ENCODE measurements at regions not wholly inside any gene's neighbourhood (a gene's known extent, or its start where the extent isn't known, plus 50 kb on each side); places are given as distances from the start of the nearest gene placed in this dataset.

DNA sequence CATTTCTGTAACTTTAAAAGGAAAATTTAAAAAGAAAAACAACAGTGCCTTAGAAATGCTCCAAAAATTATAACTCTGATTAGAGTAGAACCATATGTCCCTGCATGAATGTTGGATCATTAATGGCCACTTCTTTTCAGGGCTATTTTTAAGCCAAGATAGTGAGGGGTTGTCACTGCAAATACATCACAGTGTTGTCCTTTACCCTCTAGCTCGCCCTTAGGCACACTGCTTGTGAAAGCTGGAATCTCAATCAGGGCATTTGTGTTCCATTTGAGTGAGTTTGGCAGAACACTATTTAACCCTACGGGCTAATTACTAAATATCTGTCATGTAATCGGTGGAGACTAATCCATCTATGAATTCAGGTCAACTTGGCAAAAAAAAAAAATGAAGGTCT lies 212.2 kb downstream of the NHLRC3 start:
- Histone ChIP-seq H3K4me3 (no peak overlapping the region), H4K20me1 (no peaks in the 10 kb centered on the region), H3K9ac (no peak overlapping the region), H3K4me2 (no peak overlapping the region), H3K9me3 (replicated peaks in 1 of 11) (no peaks in the 10 kb centered on the region), H3K27me3 (no peaks in the 10 kb centered on the region), H3K27ac (no peak overlapping the region), H3K4me1 (no peaks in the 10 kb centered on the region), H3K36me3 (no peaks in the 10 kb centered on the region)
- TF ChIP-seq Cebpa-rat (IDR thresholded peaks at IDR 0.05): no peak

DNA sequence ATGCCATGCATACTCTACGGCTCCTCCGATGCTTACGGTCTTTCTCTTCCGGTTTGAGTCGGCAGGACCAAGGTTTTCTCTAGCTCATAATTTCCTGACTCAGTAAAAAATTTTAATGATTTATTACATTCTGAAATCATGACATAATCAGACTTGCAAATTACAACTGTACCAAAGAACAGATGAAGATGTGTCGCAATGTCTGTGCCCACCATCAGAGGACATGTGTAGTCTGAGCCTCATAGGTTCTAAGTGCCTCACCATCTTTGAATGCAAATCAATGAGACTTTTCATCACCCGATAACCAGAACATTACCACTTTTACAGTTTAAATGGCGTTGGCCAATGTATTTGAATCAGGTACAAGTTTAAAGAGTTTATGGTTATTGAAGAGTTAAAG lies 213.1 kb downstream of the NHLRC3 start:
- H3K9ac ChIP-seq: no peak overlapping the region
- TF ChIP-seq Cebpa-rat (IDR thresholded peaks at IDR 0.05): peak in 5 of 11 experiments; percentile 21 to 48 (median 35); a peak in 2 of 22 replicates
- H4K20me1 ChIP-seq: no peaks in the 10 kb centered on the region
- no peak overlapping the region for H3K4me3 ChIP-seq
- H3K4me2 ChIP-seq: no peak overlapping the region
- H3K9me3 ChIP-seq (replicated peaks in 1 of 11): no peaks in the 10 kb centered on the region
- H3K36me3 ChIP-seq: no peaks in the 10 kb centered on the region
- no peak overlapping the region for H3K27ac ChIP-seq
- H3K27me3 ChIP-seq: no peaks in the 10 kb centered on the region
- no peaks in the 10 kb centered on the region for H3K4me1 ChIP-seq

DNA sequence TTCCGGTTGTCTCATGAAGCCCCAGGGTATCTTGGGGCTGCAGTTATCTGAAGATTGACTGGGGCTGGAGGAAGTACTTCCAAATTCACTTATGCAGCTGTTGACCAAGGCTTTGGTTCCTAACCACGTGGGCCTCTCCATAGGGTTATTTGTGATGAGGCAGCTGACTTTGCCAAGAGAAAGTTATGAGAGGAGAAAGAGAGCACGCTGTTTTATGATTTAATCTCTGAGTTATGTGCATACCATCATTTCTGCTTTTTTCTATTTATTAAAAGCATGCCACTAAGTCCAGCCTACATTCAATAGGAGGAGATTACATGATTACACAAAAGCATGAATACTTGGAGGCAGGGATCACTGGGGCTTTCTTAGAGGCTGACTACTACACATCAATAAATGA lies 215.5 kb downstream of the NHLRC3 start:
- Histone ChIP-seq H3K4me2 (no peak overlapping the region), H3K9me3 (replicated peaks in 1 of 11) (no peaks in the 10 kb centered on the region), H3K4me3 (no peak overlapping the region), H3K27ac (no peak overlapping the region), H3K27me3 (no peaks in the 10 kb centered on the region), H3K9ac (no peak overlapping the region), H4K20me1 (no peaks in the 10 kb centered on the region), H3K36me3 (no peaks in the 10 kb centered on the region), H3K4me1 (no peaks in the 10 kb centered on the region)
- no peak for TF ChIP-seq Cebpa-rat (IDR thresholded peaks at IDR 0.05)

DNA sequence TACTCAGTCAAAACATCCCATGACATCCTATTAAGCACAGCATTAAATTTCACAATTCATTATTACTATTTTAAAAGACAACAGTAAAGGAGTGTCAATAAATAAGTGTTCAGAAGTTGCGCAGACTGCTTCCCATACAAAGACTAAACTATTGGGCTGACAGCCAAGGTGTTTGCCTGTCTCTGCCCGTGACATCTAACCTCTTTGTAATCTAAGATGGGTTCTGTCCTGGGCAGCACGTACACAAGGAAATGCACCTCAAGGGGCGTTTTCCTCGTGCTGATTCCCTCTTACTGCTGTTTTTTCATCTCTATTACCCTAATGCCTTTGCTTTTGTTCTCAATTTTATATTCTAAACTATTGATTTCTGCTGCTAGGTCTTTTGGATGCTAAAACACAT lies 216.3 kb downstream of the NHLRC3 start:
- H3K36me3 ChIP-seq: no peaks in the 10 kb centered on the region
- no peaks in the 10 kb centered on the region for H3K9me3 ChIP-seq (replicated peaks in 1 of 11)
- H3K4me2 ChIP-seq: no peak overlapping the region
- no peak overlapping the region for H3K4me3 ChIP-seq
- no peak for TF ChIP-seq Cebpa-rat (IDR thresholded peaks at IDR 0.05)
- no peak overlapping the region for H3K27ac ChIP-seq
- no peaks in the 10 kb centered on the region for H3K27me3 ChIP-seq
- no peak overlapping the region for H3K9ac ChIP-seq
- H3K4me1 ChIP-seq: no peaks in the 10 kb centered on the region
- no peaks in the 10 kb centered on the region for H4K20me1 ChIP-seq

DNA sequence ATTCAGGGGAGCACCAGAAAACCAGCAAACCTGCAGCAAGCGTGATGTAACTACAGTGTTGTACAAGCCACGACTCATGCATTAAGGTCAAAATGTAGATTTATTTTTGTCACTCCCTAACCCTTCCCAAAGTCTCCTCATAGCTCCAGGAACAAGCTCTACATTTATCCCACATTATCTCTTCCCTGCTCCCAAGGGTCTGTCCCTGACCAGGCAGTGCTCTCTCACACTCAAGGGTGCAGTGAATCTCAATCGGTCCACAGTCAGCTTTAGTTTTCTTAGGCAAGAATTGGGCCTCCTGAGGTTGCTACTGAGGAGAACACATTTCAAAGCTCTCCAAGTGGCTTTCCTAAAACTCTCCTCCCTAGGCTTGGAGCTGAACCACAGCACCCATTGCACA lies 219.4 kb downstream of the NHLRC3 start:
- Histone ChIP-seq H3K4me3 (no peak overlapping the region), H3K9ac (no peak overlapping the region), H4K20me1 (no peaks in the 10 kb centered on the region), H3K9me3 (replicated peaks in 1 of 11) (no peaks in the 10 kb centered on the region), H3K27ac (no peak overlapping the region), H3K4me1 (no peaks in the 10 kb centered on the region), H3K36me3 (no peaks in the 10 kb centered on the region), H3K27me3 (no peaks in the 10 kb centered on the region), H3K4me2 (no peak overlapping the region)
- no peak for TF ChIP-seq Cebpa-rat (IDR thresholded peaks at IDR 0.05)

DNA sequence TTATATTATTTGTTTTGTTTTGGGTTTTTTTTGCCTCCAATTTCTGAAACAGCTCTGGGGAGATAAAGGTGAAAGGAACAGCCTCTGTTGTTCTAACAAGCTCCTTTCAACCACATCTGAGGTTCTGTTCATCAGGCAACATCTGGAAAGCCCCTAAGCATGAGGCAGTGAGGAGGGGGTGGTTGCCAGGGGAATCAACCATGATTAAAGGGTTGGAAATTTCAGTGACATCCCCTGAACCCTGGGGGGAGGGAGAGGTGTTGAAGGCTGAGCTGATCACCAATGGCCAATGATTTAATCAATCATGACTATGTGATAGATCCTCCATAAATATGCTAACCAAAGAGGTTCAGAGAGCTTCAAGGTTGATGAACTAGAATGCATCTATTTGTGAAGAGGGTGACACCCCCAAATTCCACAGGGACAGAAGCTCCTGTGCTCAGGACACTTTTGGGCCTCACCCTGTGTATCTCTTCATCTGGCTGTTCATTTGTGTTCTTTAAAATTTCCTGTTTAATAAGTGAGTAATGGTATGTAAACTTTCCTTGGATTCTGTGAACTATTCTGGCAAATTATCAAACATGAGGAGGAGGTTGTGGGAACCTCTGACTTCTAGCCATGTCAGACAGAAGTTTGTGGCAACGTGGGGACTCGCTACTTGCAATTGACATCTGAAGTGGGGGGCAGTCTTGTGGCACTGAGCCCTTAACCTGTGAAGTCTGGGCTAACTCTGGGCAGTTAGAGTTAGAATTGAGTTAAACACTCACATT lies 221.3 kb downstream of the NHLRC3 start:
- H3K27me3 ChIP-seq: no peaks in the 10 kb centered on the region
- H3K4me2 ChIP-seq: no peak overlapping the region
- H3K4me3 ChIP-seq: no peak overlapping the region
- no peak overlapping the region for H3K27ac ChIP-seq
- no peaks in the 10 kb centered on the region for H3K4me1 ChIP-seq
- H4K20me1 ChIP-seq: no peaks in the 10 kb centered on the region
- H3K9ac ChIP-seq: no peak overlapping the region
- TF ChIP-seq Cebpa-rat (IDR thresholded peaks at IDR 0.05): no peak
- no peaks in the 10 kb centered on the region for H3K36me3 ChIP-seq
- H3K9me3 ChIP-seq (replicated peaks in 1 of 11): no peaks in the 10 kb centered on the region

DNA sequence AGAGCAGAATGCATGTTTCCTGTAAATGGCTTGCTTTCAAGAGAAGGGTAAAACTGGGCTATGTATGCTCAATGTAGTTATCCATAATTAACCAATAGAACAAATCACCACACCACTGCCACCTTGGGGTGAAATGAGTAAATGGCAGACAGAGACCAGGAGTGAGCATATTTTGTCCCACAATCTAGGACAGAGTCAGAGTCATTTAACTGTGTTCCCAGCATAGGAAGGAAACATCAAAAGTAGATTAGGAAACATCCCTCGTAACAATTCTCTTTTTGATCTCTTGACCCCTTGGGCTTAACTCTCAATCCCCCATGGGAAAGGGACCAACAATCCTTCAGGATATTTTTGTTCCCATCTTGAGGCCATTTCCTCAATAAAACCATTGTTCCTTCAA lies 224.8 kb downstream of the NHLRC3 start:
- Histone ChIP-seq H3K27ac (no peak overlapping the region), H3K9me3 (replicated peaks in 1 of 11) (no peaks in the 10 kb centered on the region), H3K4me1 (no peaks in the 10 kb centered on the region), H3K9ac (no peak overlapping the region), H3K4me2 (no peak overlapping the region), H3K4me3 (no peak overlapping the region), H3K27me3 (no peaks in the 10 kb centered on the region), H3K36me3 (no peaks in the 10 kb centered on the region), H4K20me1 (no peaks in the 10 kb centered on the region)
- no peak for TF ChIP-seq Cebpa-rat (IDR thresholded peaks at IDR 0.05)

DNA sequence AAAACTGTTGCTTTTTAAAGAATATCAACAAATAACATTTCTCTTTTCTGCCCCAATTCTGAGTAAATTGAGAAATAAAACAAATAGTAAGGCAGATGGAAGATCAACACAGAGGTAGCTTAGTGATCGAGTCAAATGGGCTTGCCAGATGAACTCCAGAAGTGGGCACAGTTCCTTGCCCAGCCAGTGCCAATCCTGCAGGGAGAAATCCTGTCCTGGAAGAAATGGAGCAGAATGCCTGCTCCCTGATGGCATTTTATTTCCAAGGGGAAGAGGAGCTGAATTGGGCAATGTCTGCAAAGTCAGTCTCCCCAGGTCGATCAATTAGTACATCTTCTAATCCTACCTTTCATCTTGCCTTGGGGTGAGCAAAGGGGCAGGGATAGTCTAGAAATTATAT lies 225.3 kb downstream of the NHLRC3 start:
- Histone ChIP-seq H3K27ac (no peak overlapping the region), H3K36me3 (no peaks in the 10 kb centered on the region), H3K27me3 (no peaks in the 10 kb centered on the region), H3K4me1 (no peaks in the 10 kb centered on the region), H3K4me2 (no peak overlapping the region), H3K9me3 (replicated peaks in 1 of 11) (no peaks in the 10 kb centered on the region), H4K20me1 (no peaks in the 10 kb centered on the region), H3K4me3 (no peak overlapping the region), H3K9ac (no peak overlapping the region)
- no peak for TF ChIP-seq Cebpa-rat (IDR thresholded peaks at IDR 0.05)

DNA sequence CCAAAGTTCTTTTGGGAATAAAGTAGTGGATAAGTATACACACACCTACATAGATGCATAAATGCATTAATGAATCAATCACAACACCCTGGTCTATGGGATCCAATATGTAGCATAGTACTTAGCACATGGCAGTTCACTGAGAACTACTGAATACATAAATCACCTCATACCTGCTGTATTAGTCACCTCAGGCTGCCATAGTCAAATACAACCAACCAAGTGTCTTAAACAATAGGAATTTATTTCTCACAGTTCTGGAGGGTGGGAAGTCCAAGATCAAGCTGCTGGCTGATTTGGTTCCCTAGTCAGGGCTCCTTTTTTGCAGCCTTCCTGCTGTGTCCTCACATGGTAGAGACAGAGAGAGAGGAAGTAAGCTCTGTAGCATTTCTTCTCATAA lies 228.2 kb downstream of the NHLRC3 start:
- Histone ChIP-seq H3K9ac (no peak overlapping the region), H3K9me3 (replicated peaks in 1 of 11) (no peaks in the 10 kb centered on the region), H3K4me2 (no peak overlapping the region), H3K4me1 (no peaks in the 10 kb centered on the region), H3K27me3 (no peaks in the 10 kb centered on the region), H4K20me1 (no peaks in the 10 kb centered on the region), H3K27ac (no peak overlapping the region), H3K4me3 (no peak overlapping the region), H3K36me3 (no peaks in the 10 kb centered on the region)
- no peak for TF ChIP-seq Cebpa-rat (IDR thresholded peaks at IDR 0.05)

DNA sequence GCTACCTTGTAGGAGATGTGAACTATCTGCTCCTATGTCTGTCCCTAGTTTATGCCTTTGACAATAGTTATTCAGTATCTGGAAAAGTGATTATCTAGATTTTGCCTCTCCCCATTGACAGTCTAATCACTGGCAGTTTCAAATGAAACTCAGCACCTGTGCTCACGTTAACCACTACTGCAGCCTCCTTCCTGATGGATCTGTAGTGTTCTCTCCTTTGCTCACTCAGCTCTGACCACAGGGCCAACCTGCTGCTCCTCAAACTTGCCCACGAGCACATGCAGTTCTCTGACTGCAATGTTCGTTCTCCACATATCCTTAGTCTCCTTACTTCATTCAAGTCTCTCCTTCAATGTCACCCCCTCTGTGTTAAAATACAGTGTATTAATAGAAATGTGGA lies 230.1 kb downstream of the NHLRC3 start:
- TF ChIP-seq Cebpa-rat (IDR thresholded peaks at IDR 0.05): no peak
- no peak overlapping the region for H3K4me3 ChIP-seq
- H4K20me1 ChIP-seq: no peaks in the 10 kb centered on the region
- H3K27me3 ChIP-seq: no peaks in the 10 kb centered on the region
- no peak overlapping the region for H3K27ac ChIP-seq
- H3K9ac ChIP-seq: no peak overlapping the region
- H3K4me2 ChIP-seq: no peak overlapping the region
- H3K36me3 ChIP-seq: no peaks in the 10 kb centered on the region
- H3K4me1 ChIP-seq: no peaks in the 10 kb centered on the region
- no peaks in the 10 kb centered on the region for H3K9me3 ChIP-seq (replicated peaks in 1 of 11)

Measured in BLaER1 treated with 17β-estradiol and CSF1 and Interleukin-3, amounts not matched to agents 10 nM and 100 nM (cell line).